NCI-H226 (cell line): ENCODE measurements at regions not wholly inside any gene's neighbourhood (a gene's known extent, or its start where the extent isn't known, plus 50 kb on each side); places are given as distances from the start of the nearest gene placed in this dataset.
"Not testable (repeated sequence)": the region's sequence is repeated elsewhere in the genome, so short reads cannot be mapped to it uniquely, and the experiment has no call there.

Experiments
- DNase-seq: peaks from one replicate; pipeline ENCODE4 v3.0.0-alpha.2; 2015

DNA sequence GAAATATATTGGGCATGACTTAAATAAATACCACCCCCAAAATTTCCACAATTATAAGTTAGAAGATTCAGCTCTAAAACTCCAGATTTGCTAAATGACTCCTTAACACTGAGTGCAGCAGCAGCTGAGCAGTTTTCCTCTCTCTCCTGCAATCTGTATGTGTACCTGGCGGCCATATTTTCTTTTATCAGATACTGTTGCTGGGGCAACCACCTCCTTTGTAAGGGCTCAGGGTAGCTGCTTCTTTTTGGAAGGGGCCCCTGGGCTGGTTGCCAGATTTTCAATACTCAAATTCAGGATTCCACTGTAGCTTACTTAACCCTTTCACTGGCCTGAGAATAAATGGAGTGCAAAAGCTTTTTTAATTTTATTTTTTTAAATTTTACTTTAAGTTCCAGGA, 197.0 kb downstream of the TAF11L14 start:
- no peak for DNase-seq

DNA sequence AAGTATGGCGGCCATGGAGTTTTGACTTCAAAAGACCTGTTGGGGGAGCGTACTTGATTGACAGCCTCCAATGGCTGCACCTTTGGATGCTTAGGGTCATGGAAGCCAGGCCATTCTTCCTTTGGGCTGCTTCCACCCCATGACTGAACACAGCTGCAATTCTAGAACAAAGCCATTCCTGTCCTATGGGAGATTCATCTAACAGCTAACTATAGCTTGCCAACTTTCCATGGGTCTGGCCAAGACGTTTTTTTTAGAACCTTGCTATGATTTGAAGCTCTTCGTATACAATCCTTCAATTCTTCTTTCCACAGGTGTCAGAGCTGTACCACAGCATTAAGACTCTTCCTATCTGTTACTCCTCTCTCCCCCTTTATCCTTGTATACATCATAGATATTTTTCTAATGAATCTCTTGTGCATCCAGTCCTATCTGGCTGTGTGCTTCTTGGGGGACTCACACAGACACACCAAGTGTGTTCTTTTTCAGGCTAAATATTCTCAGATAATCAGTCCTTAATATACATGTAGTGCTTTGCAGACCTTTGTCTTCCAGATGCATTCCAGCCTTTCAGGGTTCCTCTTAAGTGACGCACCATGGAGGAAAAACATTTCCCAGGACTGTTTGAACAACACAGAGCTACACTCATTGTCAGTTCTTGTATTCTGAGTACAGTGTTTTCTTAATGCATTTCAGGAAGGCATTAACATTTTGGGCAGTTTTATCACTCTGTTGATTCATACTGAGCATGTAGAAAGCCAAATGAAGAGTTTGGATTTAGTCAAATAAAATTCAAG, 198.9 kb downstream of the TAF11L14 start:
- no peak for DNase-seq

DNA sequence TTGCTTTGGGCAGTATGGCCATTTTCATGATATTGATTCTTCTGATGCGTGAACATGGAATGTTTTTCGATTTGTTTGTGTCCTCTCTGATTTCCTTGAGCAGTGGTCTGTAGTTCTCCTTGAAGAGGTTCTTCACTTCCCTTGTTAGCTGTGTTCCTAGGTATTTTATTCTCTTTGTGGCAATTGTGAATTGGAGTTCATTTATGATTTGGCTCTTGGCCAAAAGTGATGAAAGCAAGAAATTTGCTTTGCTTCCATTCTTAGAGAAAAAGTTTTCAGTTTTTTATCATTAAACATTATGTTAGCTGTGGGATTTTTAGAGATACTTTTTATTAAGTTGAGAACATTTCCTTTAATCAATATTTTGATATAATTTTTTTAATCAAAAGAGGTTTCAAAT, 203.5 kb downstream of the TAF11L14 start:
- no peak for DNase-seq

DNA sequence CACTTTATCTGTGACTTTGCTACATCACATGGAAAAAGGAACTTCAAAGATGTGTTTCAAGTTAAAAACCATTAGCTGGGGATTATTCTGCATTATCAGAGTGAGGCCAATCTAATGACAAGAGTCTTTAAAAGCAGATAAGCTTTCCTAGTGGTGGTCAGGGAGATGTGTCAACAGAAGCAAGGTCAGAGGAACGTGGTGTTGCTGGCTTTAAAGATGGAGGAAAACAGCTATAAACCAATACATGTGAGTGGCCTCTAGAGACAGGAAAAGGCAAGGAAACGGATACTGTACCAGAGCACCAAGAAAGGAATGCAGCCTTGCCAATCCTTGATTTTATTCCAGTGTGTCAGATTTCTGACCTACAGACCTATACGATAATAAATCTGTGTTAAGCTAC, 204.2 kb downstream of the TAF11L14 start:
- no peak for DNase-seq

DNA sequence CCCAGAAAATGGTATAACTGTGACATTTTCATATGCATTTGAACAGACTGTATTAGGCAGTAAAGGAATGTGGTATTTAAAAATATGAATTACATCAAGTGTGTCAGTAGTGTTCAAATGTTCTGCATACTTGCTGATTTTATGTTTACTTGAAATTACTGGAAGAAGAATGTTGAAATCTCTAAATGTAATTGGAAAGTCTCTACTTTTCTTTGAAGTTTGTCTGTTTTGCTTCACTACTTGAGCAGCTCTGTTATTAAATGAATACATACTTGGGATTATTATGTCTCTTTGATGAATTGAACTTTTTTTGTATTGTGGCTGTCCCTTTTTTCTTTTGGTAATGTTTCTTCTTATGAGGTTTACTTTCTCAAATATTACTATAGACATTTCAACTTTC, 205.6 kb downstream of the TAF11L14 start:
- no peak for DNase-seq

DNA sequence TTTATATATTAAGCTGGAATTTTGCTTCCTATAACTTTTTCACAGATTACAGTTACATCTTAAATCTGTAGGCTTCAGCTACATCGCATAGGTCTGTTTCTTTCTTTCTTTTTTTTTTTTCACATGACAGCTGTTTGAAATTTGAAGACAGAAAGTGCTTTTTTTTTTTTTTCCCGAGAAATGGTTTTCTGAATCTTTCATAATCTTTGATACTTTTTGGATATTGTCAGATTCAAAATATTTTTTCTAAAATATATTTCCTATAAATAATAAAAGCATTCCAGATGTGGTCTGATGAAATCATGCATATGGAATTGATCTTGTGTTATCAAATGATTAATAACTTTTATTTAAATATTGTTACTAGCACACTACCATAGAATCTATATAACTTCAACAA, 212.2 kb downstream of the TAF11L14 start:
- no peak for DNase-seq

DNA sequence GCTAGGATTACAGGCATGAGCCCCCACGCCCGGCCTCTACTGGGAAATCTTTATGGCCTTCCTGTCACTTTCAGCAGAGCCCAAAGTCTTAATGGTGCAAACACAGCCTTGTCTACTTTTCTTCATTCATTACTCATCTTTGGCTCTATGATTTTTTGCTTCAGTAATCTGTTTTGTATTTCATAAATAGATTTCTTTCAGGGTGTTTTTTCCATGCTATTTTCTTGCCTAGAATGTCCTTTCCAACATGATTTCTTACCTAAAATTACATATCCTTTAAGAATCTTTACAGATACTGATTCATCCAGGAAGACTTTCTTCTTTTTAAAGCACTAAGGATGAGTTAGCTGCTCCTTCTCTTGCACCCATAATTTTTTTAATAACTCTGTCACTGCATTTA, 213.0 kb downstream of the TAF11L14 start:
- no peak for DNase-seq

DNA sequence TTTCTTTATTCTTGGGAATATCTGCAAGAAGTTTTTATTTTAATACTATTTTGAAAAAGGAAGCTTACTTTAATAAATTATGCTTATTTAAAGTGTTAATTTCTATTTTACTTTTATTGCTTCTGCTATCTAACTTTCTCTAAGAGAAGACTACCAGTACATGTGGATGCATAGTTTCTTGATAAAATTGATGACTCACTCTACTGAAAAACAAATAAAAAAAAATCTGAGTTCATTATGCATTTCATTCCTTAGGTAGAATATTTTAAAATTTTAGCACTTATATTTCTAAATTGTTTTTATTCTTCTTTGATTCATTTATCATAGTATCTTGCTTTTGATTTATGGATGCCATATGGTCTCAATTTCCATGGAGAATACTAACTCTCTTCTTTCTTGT, 217.9 kb downstream of the TAF11L14 start:
- no peak for DNase-seq

DNA sequence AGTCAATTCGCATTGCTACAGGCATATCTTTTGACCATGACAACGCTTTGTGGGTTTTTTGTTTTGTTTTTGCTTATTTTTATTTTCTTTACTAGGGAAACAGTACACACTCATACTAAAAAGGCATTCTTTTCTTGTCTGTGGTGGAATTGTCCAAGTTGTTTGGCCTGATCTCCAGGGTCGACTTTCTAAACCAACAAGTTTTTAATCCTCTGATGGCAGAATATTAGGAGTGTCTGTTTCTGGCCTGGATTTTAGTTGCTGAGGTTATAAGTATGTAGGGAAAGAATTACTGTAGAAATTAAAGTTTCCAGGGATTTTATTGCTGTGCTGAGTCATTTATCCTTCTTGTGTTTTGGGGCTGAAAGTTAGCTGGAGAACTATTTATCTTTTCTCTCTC, 218.5 kb downstream of the TAF11L14 start:
- DNase-seq, result no peak

DNA sequence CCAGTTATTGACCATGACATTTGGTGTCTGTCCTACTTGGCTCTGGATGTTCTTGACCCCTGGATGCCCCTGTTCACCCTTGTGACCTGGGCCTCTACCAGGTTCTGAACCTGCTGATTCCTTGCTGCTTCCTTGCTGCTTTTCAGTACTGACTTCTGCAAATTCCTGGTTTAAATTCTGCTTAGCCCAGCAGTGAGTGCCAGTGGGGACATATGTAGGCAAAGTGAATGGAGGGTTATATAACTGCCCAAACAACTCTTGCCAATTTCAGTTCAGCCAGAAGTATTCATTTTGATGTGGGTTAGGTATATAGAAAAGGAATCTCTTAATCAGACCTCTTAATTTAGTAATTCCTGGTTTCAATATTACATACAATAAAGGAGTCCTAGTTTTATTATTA, 220.6 kb downstream of the TAF11L14 start:
- no peak for DNase-seq

DNA sequence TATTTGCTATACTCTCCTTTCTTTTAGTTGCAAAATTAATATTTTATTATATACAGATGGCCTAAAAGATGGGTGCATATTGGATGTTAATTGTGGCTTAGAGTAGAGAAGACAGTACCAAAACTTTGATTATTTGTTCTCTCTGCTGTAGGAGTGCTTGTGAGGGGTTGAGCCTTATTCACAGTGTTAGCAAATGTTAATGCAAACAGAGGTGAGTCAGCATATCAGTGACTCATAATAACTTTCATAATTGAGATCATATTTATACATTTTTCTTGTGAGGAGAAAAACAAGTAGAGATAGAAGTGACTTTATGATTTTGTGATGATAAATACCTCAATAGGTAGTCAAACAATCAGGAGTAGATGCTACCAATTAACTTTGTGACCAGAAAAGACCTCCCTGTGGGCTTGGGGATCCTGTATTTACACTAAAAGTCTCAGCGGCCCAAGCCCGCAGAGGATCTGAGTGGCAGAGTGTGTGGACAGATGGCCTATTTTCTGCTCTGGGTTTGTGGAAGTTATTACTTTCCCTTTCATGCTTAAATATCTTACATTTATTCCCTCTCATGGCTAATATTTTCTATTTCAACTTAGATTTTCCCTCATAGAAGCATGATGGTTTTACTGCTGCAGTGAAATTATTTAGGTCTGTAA, 226.5 kb downstream of the TAF11L14 start:
- DNase-seq, result no peak

DNA sequence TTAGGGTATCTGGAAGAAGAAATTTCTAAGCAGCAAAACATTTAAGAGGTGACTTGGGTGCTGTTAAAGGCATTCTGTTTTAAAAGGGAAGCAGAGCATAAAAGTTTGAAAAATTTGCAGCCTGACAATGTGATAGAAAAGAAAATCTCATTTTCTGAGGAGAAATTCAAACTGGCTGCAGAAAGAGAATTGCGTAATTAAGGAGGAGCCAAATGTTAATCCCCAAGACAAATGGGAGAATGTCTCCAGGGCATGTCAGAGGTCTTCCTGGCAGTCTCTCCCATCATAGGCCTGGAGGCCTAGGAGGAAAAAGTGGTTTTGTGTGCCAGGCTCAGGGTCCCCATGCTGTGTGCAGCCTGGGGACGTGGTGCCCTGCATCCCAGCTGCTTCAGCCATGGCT, 230.6 kb downstream of the TAF11L14 start:
- DNase-seq, result not testable (repeated sequence)

DNA sequence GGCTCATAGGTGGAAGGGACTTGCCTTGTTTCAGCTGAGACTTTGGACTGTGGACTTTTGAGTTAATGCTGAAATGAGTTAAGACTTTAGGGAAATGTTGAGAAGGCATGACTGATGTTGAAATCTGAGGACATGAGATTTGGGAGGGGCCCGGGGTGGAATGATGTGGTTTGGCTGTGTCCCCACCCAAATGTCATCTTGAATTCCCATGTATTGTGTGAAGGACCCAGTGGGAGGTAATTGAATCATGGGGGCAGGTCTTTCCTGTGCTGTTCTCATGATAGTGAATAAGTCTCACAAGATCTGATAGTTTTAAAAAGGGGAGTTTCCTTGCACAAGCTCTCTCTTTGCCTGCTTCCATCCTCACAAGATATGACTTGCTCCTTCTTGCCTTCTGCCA, 231.7 kb downstream of the TAF11L14 start:
- DNase-seq, result not testable (repeated sequence)

DNA sequence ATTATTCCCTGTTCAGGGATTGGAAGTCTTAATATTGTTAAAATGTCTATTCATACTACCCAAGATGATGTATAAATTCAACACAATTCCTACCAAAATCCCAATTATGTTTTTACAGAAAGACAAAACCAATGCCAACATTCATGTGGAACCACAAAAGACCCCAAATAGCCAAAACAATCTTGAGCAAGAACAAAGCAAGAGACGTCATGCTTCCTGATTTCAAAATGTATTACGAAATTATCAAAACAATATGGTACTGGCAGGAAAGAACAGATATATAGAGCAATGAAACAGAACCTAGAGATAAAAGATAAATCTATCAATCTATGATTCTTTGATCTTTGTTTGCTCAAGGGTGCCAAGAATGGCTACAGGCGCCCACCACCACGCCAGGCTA, 237.9 kb downstream of the TAF11L14 start:
- DNase-seq, result no peak

DNA sequence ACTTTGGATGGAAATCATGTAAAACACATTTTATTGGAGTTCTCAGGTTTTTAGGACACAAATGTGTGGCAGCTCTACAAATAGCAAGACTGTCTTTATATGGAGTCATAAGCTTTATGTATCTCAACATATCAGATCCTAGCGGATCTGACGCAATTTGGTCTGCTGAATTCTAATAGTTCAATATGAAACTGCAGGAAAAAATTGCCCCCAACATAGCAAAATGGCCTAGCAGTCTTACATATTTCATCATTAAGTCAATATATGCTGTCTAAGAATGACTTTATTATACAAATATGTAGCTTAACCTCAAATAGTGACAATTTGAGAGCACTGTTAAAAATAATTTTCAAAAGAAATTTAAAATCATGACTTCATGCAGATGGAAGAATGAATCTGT, 244.3 kb downstream of the TAF11L14 start:
- DNase-seq, result no peak

DNA sequence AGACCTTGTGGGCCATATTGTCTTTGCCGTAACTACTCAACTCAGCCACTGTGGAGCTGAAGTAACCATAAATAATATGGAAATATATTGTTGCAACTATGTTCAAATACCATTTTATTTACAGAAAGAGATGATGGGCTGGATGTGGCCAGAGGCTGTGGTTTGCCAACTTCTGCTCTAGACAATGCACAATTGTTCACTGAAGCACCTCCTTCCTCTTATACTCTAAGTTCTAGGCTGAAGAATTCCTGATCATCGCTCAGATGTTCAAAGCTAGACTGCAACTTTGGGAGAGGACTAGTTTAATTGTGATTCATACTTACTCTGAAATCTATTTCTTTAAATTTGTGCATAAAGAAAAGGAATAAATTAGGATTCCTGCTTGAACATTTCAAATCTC, 245.0 kb downstream of the TAF11L14 start:
- DNase-seq, result no peak

DNA sequence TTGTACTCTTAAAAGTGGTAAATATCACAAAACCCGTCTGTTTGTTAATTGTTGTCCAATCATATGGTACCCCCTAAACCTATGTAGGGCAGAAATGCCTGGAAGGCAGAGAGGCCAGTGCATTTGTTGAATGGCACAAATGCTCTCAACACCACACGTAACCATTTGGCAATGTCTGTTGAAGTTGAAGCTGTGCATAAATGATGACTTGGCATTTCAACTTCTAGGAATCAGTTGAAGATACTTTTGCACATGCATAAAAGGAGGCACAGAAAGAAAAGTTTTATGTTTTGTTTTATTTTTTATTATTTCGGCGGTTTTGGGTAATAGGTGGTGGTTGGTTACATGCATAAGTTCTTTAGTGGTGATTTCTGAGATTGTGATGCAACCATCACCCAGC, 246.6 kb downstream of the TAF11L14 start:
- no peak for DNase-seq

DNA sequence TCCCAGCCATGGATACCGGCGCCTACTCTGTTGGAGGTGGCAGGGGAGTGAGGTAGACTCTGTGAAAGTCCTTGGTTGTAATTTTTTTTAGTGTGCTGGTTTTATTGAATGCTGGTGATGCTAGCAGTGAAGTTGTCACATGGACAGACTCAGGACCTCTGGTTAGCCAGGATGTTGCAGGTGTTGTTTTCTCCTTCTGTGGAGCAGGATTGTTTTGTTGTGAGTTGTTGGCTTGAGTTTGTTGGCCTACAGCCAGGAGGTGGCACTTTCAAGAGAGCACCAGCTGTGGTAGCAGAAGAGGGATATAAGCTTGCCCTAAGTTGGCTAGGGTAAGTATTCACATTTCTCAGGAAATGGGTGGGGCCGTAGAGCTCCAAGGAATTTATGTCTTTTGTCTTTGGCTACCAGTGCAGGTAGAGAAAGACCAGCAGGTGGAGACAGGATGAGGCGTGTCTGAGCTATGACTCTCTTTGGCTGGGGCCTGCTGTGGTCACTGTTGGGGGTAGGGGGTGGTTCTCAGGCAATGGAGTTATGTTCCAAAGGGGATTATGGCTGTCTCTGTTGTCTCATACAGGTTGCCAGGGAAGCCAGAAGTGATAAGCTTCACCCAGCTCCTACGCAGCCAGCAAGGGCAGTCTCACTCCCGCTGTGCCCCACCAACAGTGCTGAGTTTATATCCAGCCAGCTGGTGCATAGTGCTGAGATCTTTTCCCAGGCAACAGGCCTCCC, 248.7 kb downstream of the TAF11L14 start:
- no peak for DNase-seq

DNA sequence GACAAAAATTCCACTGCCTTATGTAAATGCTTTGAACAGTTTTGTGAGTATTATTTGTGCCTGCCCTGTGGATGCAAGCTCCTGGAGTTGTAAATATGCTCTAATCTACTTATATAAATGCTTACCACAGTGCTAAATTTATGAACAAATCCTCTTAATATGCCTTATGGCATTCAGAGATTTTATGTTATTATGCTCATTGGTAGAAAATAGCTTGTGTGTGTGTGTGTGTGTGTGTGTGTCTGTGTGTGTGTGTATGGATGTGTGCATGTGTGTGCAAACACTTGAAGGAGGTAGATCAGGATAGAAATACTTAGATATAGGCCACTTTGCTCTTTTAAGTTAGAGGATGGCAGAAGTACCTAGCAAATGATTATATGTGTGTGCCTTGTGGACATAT, 253.9 kb downstream of the TAF11L14 start:
- no peak for DNase-seq

DNA sequence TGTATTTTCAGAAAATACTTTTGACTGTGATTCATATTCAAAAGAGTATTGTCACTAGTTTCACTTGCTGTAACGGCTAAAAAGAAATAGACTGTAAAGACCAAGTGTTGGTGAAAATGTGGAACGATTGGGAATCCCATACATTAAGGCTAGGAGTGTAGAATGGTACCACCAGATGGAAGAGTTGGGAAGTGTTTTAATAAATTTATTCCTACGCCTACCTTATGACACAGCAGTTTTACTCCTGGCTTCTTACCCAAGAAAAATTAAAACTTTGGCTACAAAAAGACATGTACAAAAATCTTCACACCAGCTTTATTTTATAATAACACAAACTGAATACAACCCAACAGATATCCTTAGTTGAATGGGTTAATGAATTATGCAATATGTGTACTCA, 256.2 kb downstream of the TAF11L14 start:
- no peak for DNase-seq

DNA sequence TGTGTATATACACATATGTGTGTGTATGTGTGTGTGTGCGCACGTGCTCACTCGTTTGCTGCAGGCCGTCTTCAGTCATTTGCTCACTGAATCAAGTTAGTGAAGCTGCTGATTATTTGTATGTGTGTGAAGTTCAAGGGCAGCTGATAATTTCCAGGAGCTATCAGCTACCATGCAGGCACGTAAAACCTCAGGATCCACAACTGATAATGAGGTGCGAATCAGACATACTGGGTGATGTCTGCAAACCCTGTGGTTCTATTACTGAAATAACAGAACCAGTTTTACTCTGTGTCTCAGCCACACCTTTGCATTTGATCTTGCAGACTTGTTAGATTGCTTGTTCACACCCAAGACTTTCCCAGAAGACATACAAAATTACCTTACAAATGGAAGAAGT, 257.6 kb downstream of the TAF11L14 start:
- no peak for DNase-seq

DNA sequence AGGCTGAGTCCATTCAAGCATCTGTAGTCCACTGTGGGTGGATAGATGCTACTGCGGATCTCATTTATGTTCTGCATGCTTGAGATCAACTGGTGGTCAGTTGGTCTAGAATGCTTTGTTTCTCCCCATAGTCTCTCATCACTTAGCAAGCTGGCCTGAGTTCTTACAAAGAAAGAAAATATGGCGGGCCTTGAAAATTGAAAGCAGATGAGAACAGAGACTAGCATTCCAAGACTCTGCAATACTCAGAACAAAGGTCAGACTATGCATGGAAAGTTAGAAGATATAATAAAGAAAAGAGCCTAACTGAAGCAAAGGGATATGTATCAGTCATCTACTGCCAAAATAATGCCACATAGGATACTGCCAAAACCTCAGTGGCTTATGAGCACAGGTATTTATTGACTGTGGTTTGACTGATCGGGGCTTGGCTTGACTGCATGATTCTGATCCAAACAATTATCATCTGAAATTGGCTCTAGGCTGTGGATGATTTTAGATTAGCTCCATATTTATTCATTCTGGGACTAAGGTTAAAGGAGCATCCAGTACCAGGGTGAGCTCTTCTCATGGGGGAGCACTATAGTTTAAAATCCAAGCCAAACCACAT, 258.9 kb downstream of the TAF11L14 start:
- no peak for DNase-seq

DNA sequence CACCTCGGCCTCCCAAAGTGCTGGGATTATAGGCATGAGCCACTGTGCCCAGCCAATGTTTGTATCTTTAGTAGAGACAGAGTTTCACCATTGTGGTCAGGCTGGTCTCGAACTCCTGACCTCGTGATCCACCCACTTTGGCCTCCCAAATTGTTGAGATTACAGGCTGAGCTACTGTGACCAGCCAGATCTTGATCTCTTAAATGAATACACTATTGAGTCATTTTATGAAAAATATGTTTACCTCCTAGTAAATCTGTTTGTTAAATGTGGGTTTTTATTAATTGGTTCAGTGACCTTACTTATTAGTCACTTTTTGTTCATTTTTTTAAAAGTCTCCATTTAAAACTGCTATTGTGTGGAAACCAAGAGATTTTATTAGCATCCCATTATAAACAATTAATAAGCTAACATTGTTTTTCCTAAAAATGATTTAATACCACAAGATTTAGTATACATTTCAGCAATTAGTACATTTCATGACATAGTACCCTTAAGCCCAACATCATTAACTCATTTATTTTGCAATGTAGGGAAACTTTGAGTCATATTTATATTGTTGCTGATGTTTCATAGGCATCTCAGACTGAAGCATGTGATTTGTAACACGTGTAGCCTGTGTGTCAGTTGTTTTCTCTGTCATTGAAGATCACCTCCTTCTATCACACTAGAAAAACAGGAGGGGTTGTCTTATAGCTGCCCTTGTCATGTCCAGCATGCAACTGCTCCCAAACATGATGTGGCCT, 261.2 kb downstream of the TAF11L14 start:
- no peak for DNase-seq
